ENCODE measurements at regions not wholly inside any gene's neighbourhood (a gene's known extent, or its start where the extent isn't known, plus 50 kb on each side); places are given as distances from the start of the nearest gene placed in this dataset.
A peak's percentile ranks its signal among the peaks of the same experiment; 100 is the strongest.

GRCh38 chr7:156516791-156517378, 123.7 kb upstream of the RNF32 start:
- Mint-ChIP-seq H3K9me3 (ENCODE audit: unreplicated experiment) (peaks cover 6% of the 10 kb centered on the region), H3K4me3 (ENCODE audit: unreplicated experiment) (no peak overlapping the region), H3K36me3 (ENCODE audit: low read depth, unreplicated experiment) (no peaks in the 10 kb centered on the region), H3K4me1 (ENCODE audit: low read depth, unreplicated experiment) (no peaks in the 10 kb centered on the region), H3K27ac (ENCODE audit: unreplicated experiment) (no peak overlapping the region), H3K27me3 (ENCODE audit: low read depth, unreplicated experiment) (peaks cover 12% of the 10 kb centered on the region)
- DNase-seq (ENCODE audit: low read depth) (no peak), FAIRE-seq (no peak)
- Histone ChIP-seq H3K36me3 (ENCODE audit: insufficient read depth, low read length) (no peaks in the 10 kb centered on the region), H3K4me1 (ENCODE audit: insufficient read depth, low read length) (no peaks in the 10 kb centered on the region), H3K9ac (ENCODE audit: low read length) (no peak overlapping the region), H3K79me2 (ENCODE audit: insufficient read depth, low read length) (no peaks in the 10 kb centered on the region), H3K9me3 (ENCODE audit: insufficient read depth, low read depth, low read length) (no peaks in the 10 kb centered on the region), H3K4me3 (ENCODE audit: insufficient read depth, low read depth, low read length) (no peak overlapping the region), H3K4me2 (ENCODE audit: low read length) (peak overlapping the region; percentile 33), H3K27ac (ENCODE audit: low read depth, low read length) (no peak overlapping the region), H2AFZ (ENCODE audit: low read depth, low read length) (no peak overlapping the region), H4K20me1 (ENCODE audit: insufficient read depth, low read length) (no peaks in the 10 kb centered on the region), H3K27me3 (ENCODE audit: insufficient read depth, low read length) (no peaks in the 10 kb centered on the region)
- TF ChIP-seq, protein P1, sequence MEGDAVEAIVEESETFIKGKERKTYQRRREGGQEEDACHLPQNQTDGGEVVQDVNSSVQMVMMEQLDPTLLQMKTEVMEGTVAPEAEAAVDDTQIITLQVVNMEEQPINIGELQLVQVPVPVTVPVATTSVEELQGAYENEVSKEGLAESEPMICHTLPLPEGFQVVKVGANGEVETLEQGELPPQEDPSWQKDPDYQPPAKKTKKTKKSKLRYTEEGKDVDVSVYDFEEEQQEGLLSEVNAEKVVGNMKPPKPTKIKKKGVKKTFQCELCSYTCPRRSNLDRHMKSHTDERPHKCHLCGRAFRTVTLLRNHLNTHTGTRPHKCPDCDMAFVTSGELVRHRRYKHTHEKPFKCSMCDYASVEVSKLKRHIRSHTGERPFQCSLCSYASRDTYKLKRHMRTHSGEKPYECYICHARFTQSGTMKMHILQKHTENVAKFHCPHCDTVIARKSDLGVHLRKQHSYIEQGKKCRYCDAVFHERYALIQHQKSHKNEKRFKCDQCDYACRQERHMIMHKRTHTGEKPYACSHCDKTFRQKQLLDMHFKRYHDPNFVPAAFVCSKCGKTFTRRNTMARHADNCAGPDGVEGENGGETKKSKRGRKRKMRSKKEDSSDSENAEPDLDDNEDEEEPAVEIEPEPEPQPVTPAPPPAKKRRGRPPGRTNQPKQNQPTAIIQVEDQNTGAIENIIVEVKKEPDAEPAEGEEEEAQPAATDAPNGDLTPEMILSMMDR (IDR thresholded peaks at IDR 0.05; ENCODE audit: insufficient read depth, low read depth, low read length): no peak
- TF ChIP-seq EZH2 (IDR thresholded peaks at IDR 0.05; ENCODE audit: insufficient read depth, low read length): no peak

GRCh38 chr7:156515911-156516790, 124.4 kb upstream of the RNF32 start:
- Mint-ChIP-seq H3K36me3 (ENCODE audit: low read depth, unreplicated experiment) (no peaks in the 10 kb centered on the region), H3K27me3 (ENCODE audit: low read depth, unreplicated experiment) (peaks cover 12% of the 10 kb centered on the region), H3K4me3 (ENCODE audit: unreplicated experiment) (no peak overlapping the region), H3K9me3 (ENCODE audit: unreplicated experiment) (peaks cover 8% of the 10 kb centered on the region), H3K27ac (ENCODE audit: unreplicated experiment) (no peak overlapping the region), H3K4me1 (ENCODE audit: low read depth, unreplicated experiment) (no peaks in the 10 kb centered on the region)
- H3K9ac ChIP-seq (ENCODE audit: low read length): no peak overlapping the region
- no peaks in the 10 kb centered on the region for H3K36me3 ChIP-seq (ENCODE audit: insufficient read depth, low read length)
- TF ChIP-seq, protein P1 (IDR thresholded peaks at IDR 0.05; ENCODE audit: insufficient read depth, low read depth, low read length): no peak
- no peak for TF ChIP-seq EZH2 (IDR thresholded peaks at IDR 0.05; ENCODE audit: insufficient read depth, low read length)
- no peaks in the 10 kb centered on the region for H3K9me3 ChIP-seq (ENCODE audit: insufficient read depth, low read depth, low read length)
- peak overlapping the region; percentile 33 for H3K4me2 ChIP-seq (ENCODE audit: low read length)
- DNase-seq (ENCODE audit: low read depth): no peak
- H3K4me3 ChIP-seq (ENCODE audit: insufficient read depth, low read depth, low read length): no peak overlapping the region
- no peak overlapping the region for H3K27ac ChIP-seq (ENCODE audit: low read depth, low read length)
- H2AFZ ChIP-seq (ENCODE audit: low read depth, low read length): no peak overlapping the region
- no peak for FAIRE-seq
- H3K4me1 ChIP-seq (ENCODE audit: insufficient read depth, low read length): no peaks in the 10 kb centered on the region
- no peaks in the 10 kb centered on the region for H4K20me1 ChIP-seq (ENCODE audit: insufficient read depth, low read length)
- H3K79me2 ChIP-seq (ENCODE audit: insufficient read depth, low read length): no peaks in the 10 kb centered on the region
- H3K27me3 ChIP-seq (ENCODE audit: insufficient read depth, low read length): no peaks in the 10 kb centered on the region

DNA sequence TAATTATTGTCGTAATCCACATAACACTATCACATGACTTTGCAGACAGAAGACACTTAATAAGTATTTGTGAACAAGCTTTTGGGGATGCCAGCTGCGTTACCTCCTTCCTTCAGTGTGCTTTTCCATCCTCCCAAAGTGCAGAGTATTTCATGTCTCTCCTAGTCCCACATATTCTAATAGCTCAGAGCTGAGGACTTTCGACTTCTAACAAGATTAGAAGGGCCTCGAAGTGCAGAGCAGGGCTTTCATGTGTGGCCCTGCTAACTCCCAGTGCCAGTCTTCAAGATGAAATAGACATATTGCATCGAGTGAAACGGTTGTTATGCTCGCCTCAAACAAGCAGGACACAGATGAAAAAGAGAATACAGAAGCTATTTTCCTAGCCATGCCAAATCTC, 125.7 kb upstream of the RNF32 start:
- FAIRE-seq (no peak), DNase-seq (ENCODE audit: low read depth) (no peak)
- Mint-ChIP-seq H3K4me3 (ENCODE audit: unreplicated experiment) (no peak overlapping the region), H3K9me3 (ENCODE audit: unreplicated experiment) (peaks cover 14% of the 10 kb centered on the region), H3K4me1 (ENCODE audit: low read depth, unreplicated experiment) (no peaks in the 10 kb centered on the region), H3K27me3 (ENCODE audit: low read depth, unreplicated experiment) (peaks cover 10% of the 10 kb centered on the region), H3K36me3 (ENCODE audit: low read depth, unreplicated experiment) (no peaks in the 10 kb centered on the region), H3K27ac (ENCODE audit: unreplicated experiment) (no peak overlapping the region)
- Histone ChIP-seq H3K4me2 (ENCODE audit: low read length) (no peak overlapping the region), H2AFZ (ENCODE audit: low read depth, low read length) (no peak overlapping the region), H3K27ac (ENCODE audit: low read depth, low read length) (no peak overlapping the region), H4K20me1 (ENCODE audit: insufficient read depth, low read length) (no peaks in the 10 kb centered on the region), H3K4me1 (ENCODE audit: insufficient read depth, low read length) (no peaks in the 10 kb centered on the region), H3K9me3 (ENCODE audit: insufficient read depth, low read depth, low read length) (no peaks in the 10 kb centered on the region), H3K9ac (ENCODE audit: low read length) (no peak overlapping the region), H3K4me3 (ENCODE audit: insufficient read depth, low read depth, low read length) (no peak overlapping the region), H3K36me3 (ENCODE audit: insufficient read depth, low read length) (no peaks in the 10 kb centered on the region), H3K79me2 (ENCODE audit: insufficient read depth, low read length) (no peaks in the 10 kb centered on the region), H3K27me3 (ENCODE audit: insufficient read depth, low read length) (no peaks in the 10 kb centered on the region)
- TF ChIP-seq, protein P1 (IDR thresholded peaks at IDR 0.05; ENCODE audit: insufficient read depth, low read depth, low read length): no peak
- TF ChIP-seq EZH2 (IDR thresholded peaks at IDR 0.05; ENCODE audit: insufficient read depth, low read length): no peak
